SK-N-SH (cell line): ENCODE measurements at regions not wholly inside any gene's neighbourhood (a gene's known extent, or its start where the extent isn't known, plus 50 kb on each side); places are given as distances from the start of the nearest gene placed in this dataset.

ENCODE experiments used
- EP300 ChIP-seq, 2 experiments: IDR thresholded peaks; 2 replicates each; pipeline versions ENCODE4 v1.4.0 to v1.6.1; 2012; ENCODE audit warnings: borderline replicate concordance in 1 of 2, low read depth in 1 of 2, low read length in 1 of 2
- FOXM1 ChIP-seq: IDR thresholded peaks from 2 replicates; pipeline ENCODE4 v1.4.0; 2012; ENCODE audit warnings: low read depth, mild to moderate bottlenecking
- GABPA ChIP-seq: IDR thresholded peaks from 2 replicates; pipeline ENCODE4 v1.4.0; 2012; ENCODE audit warnings: low read depth, mild to moderate bottlenecking
- MXI1 ChIP-seq: IDR thresholded peaks from 2 replicates; pipeline ENCODE4 v1.6.1; 2012; ENCODE audit warnings: mild to moderate bottlenecking, low read depth, low read length, improper control_type of control experiment
- POLR2AphosphoS5 ChIP-seq: IDR thresholded peaks from 2 replicates; pipeline ENCODE4 v1.6.1; 2012; ENCODE audit warnings: low read depth, low read length
- RAD21 ChIP-seq: IDR thresholded peaks from 2 replicates; pipeline ENCODE4 v1.6.1; 2012; ENCODE audit warnings: mild to moderate bottlenecking, low read length
- RCOR1 ChIP-seq: fragments of 150-350 bp; IDR thresholded peaks from 2 replicates; pipeline ENCODE4 v1.6.1; 2017; ENCODE audit warnings: antibody characterized with exemption, low read length
- TF ChIP-seq, protein P1 (sequence below): fragments of 200-600 bp; sonication (generic); IDR thresholded peaks from 2 replicates; pipeline ENCODE4 v1.6.1; 2017; ENCODE audit warnings: antibody characterized with exemption, mild to moderate bottlenecking, moderate library complexity
- TF ChIP-seq, protein P2 (sequence below): IDR thresholded peaks from 2 replicates; pipeline ENCODE4 v1.6.1; 2012; ENCODE audit warnings: mild to moderate bottlenecking, low read depth, low read length, moderate library complexity
- TF ChIP-seq, protein P3 (sequence below): fragments of 150-350 bp; IDR thresholded peaks from 2 replicates; pipeline ENCODE4 v1.6.1; 2016; ENCODE audit warnings: mild to moderate bottlenecking, low read depth, low read length
- TF ChIP-seq, protein P4 (sequence below): IDR thresholded peaks from 2 replicates; pipeline ENCODE4 v1.4.0; 2012; ENCODE audit warnings: low read depth

DNA sequence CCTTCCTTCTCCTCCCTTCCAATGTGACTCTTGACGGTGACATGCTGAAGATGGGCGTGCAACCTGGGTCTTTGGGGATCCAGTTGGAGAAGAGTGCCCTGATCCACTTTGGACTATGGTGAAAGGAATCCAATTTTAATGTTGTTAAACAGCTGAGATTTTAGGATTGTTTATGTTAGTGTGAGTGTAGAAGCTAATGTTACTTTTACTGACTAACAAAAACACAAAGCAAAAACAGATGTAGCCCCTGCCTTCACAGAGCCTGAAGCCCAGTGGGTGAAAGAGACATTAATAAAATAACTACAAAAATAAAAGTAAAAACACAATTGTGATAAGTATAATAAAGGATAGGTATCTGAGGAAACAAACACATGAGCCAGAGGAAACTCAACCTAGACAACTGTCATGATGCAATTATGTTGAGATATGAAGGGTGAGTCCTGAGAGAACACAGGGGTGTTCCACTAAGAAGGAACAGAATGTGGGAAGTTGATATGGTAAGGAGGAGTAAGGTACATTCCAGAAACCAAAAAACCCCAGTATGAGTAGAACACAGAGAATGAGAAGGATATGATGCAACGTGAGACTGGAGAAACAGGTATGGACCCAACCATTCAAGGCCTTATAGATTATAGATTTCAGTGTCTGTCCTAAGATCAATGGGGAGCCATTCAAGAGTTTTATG, 115.1 kb upstream of the PMFBP1 start:
- TF ChIP-seq, protein P1, sequence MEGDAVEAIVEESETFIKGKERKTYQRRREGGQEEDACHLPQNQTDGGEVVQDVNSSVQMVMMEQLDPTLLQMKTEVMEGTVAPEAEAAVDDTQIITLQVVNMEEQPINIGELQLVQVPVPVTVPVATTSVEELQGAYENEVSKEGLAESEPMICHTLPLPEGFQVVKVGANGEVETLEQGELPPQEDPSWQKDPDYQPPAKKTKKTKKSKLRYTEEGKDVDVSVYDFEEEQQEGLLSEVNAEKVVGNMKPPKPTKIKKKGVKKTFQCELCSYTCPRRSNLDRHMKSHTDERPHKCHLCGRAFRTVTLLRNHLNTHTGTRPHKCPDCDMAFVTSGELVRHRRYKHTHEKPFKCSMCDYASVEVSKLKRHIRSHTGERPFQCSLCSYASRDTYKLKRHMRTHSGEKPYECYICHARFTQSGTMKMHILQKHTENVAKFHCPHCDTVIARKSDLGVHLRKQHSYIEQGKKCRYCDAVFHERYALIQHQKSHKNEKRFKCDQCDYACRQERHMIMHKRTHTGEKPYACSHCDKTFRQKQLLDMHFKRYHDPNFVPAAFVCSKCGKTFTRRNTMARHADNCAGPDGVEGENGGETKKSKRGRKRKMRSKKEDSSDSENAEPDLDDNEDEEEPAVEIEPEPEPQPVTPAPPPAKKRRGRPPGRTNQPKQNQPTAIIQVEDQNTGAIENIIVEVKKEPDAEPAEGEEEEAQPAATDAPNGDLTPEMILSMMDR = no peak
- TF ChIP-seq, protein P2, sequence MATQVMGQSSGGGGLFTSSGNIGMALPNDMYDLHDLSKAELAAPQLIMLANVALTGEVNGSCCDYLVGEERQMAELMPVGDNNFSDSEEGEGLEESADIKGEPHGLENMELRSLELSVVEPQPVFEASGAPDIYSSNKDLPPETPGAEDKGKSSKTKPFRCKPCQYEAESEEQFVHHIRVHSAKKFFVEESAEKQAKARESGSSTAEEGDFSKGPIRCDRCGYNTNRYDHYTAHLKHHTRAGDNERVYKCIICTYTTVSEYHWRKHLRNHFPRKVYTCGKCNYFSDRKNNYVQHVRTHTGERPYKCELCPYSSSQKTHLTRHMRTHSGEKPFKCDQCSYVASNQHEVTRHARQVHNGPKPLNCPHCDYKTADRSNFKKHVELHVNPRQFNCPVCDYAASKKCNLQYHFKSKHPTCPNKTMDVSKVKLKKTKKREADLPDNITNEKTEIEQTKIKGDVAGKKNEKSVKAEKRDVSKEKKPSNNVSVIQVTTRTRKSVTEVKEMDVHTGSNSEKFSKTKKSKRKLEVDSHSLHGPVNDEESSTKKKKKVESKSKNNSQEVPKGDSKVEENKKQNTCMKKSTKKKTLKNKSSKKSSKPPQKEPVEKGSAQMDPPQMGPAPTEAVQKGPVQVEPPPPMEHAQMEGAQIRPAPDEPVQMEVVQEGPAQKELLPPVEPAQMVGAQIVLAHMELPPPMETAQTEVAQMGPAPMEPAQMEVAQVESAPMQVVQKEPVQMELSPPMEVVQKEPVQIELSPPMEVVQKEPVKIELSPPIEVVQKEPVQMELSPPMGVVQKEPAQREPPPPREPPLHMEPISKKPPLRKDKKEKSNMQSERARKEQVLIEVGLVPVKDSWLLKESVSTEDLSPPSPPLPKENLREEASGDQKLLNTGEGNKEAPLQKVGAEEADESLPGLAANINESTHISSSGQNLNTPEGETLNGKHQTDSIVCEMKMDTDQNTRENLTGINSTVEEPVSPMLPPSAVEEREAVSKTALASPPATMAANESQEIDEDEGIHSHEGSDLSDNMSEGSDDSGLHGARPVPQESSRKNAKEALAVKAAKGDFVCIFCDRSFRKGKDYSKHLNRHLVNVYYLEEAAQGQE = no peak
- TF ChIP-seq GABPA (no peak), RAD21 (no peak), MXI1 (no peak), EP300 (IDR thresholded peaks at IDR 0.05; ENCODE audit: borderline replicate concordance in 1 of 2, low read depth in 1 of 2, low read length in 1 of 2) (no peak), FOXM1 (no peak), POLR2AphosphoS5 (no peak), RCOR1 (no peak)
- TF ChIP-seq, protein P3, sequence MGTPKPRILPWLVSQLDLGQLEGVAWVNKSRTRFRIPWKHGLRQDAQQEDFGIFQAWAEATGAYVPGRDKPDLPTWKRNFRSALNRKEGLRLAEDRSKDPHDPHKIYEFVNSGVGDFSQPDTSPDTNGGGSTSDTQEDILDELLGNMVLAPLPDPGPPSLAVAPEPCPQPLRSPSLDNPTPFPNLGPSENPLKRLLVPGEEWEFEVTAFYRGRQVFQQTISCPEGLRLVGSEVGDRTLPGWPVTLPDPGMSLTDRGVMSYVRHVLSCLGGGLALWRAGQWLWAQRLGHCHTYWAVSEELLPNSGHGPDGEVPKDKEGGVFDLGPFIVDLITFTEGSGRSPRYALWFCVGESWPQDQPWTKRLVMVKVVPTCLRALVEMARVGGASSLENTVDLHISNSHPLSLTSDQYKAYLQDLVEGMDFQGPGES = no peak
- TF ChIP-seq, protein P4, sequence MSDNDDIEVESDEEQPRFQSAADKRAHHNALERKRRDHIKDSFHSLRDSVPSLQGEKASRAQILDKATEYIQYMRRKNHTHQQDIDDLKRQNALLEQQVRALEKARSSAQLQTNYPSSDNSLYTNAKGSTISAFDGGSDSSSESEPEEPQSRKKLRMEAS = no peak
